NCI-H2107 (cell line): ENCODE measurements at regions not wholly inside any gene's neighbourhood (a gene's known extent, or its start where the extent isn't known, plus 50 kb on each side); places are given as distances from the start of the nearest gene placed in this dataset.

ENCODE experiments used
- DNase-seq: peaks from one replicate; lab custom pipeline; 2025; lab: John Stamatoyannopoulos, UW

- DNase-seq = no peak
These were observed 184.4 kb upstream of the DYNLRB2 start for GRCh38 chr16:80356365-80356764.

- DNase-seq = no peak
These were observed 185.5 kb upstream of the DYNLRB2 start for GRCh38 chr16:80355335-80355734.

GRCh38 chr16:80350061-80350460 lies 190.7 kb upstream of the DYNLRB2 start:
- DNase-seq = no peak

GRCh38 chr16:80347900-80348299 lies 192.9 kb upstream of the DYNLRB2 start:
- DNase-seq = no peak

GRCh38 chr16:80347002-80347401 lies 193.8 kb upstream of the DYNLRB2 start:
- no peak for DNase-seq

- no peak for DNase-seq
These were observed 194.6 kb upstream of the DYNLRB2 start for GRCh38 chr16:80346111-80346632.

GRCh38 chr16:80345701-80346100 lies 195.1 kb upstream of the DYNLRB2 start:
- DNase-seq = no peak

GRCh38 chr16:80344570-80344969 lies 196.2 kb upstream of the DYNLRB2 start:
- no peak for DNase-seq

- no peak for DNase-seq
These were observed 199.5 kb upstream of the DYNLRB2 start for GRCh38 chr16:80341263-80341662.

- no peak for DNase-seq
These were observed 203.0 kb upstream of the DYNLRB2 start for GRCh38 chr16:80337786-80338185.

- DNase-seq = no peak
These were observed 210.0 kb upstream of the DYNLRB2 start for GRCh38 chr16:80330803-80331202.

GRCh38 chr16:80330150-80330549 lies 210.6 kb upstream of the DYNLRB2 start:
- DNase-seq = no peak

- DNase-seq = no peak
These were observed 213.1 kb upstream of the DYNLRB2 start for GRCh38 chr16:80327740-80328139.

GRCh38 chr16:80324371-80324770 lies 216.4 kb upstream of the DYNLRB2 start:
- DNase-seq = no peak

- no peak for DNase-seq
These were observed 217.0 kb upstream of the DYNLRB2 start for GRCh38 chr16:80323808-80324195.

GRCh38 chr16:80323187-80323807 lies 217.5 kb upstream of the DYNLRB2 start:
- DNase-seq = no peak

GRCh38 chr16:80319181-80319580 lies 221.6 kb upstream of the DYNLRB2 start:
- no peak for DNase-seq

- DNase-seq = no peak
These were observed 222.7 kb upstream of the DYNLRB2 start for GRCh38 chr16:80318107-80318506.

- no peak for DNase-seq
These were observed 223.2 kb upstream of the DYNLRB2 start for GRCh38 chr16:80317599-80318037.

GRCh38 chr16:80317116-80317515 lies 223.7 kb upstream of the DYNLRB2 start:
- DNase-seq = no peak

GRCh38 chr16:80314042-80314441 lies 226.8 kb upstream of the DYNLRB2 start:
- no peak for DNase-seq

GRCh38 chr16:80309178-80309577 lies 231.6 kb upstream of the DYNLRB2 start:
- DNase-seq = no peak

GRCh38 chr16:80305410-80305809 lies 235.4 kb upstream of the DYNLRB2 start:
- DNase-seq = no peak

- DNase-seq = no peak
These were observed 237.1 kb upstream of the DYNLRB2 start for GRCh38 chr16:80303691-80304090.
